ENCODE measurements at regions not wholly inside any gene's neighbourhood (a gene's known extent, or its start where the extent isn't known, plus 50 kb on each side); places are given as distances from the start of the nearest gene placed in this dataset.

DNA sequence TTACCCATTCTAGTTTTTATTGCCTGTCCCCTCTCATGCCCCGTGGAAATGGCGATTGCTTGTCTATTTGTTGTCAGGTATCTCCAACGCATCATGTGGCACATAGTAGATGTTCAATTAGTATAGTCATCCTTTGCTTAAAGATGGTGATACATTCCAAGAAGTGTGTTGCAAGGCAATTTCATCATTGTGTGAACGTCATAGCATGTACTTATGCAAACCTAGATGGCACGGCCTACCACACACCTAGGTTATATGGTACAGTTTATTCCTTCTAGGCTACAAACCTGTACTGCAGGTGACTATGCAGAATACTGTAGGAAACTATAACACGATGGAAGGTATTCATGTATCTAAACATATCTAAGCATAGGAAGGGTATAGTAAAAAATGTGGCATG lies 163.9 kb upstream of the DAPK1 start:
- no peak for TF ChIP-seq POLR2AphosphoS5 (IDR thresholded peaks at IDR 0.05; ENCODE audit: insufficient read depth, low read depth, low read length)
- no peak for TF ChIP-seq EZH2 (IDR thresholded peaks at IDR 0.05; ENCODE audit: borderline replicate concordance, low read depth, low read length, severe bottlenecking)
- no peak for TF ChIP-seq POLR2A (IDR thresholded peaks at IDR 0.05; ENCODE audit: low read depth, low read length)

Data from endothelial cell of umbilical vein (primary cell).